GM12878 (cell line): ENCODE measurements at regions not wholly inside any gene's neighbourhood (a gene's known extent, or its start where the extent isn't known, plus 50 kb on each side); places are given as distances from the start of the nearest gene placed in this dataset.

ENCODE experiments used
- E2F8 ChIP-seq: fragments of 450-650 bp; IDR thresholded peaks from 2 replicates; pipeline ENCODE4 v1.6.1; 2018; ENCODE audit warnings: mild to moderate bottlenecking, low read depth, moderate library complexity; ENCODE audit not compliant: partially characterized antibody
- EED ChIP-seq: sonication (generic); IDR thresholded peaks from 2 replicates; pipeline ENCODE4 v1.6.1; 2016; ENCODE audit warnings: antibody characterized with exemption, low read depth
- FOXK2 ChIP-seq: fragments of 450-650 bp; IDR thresholded peaks from 2 replicates; pipeline ENCODE4 v1.6.1; 2017; ENCODE audit warnings: mild to moderate bottlenecking, moderate library complexity
- MYB ChIP-seq: fragments of 150-350 bp; IDR thresholded peaks from 2 replicates; pipeline ENCODE4 v1.6.1; 2014; ENCODE audit warnings: mild to moderate bottlenecking, low read depth, low read length, borderline replicate concordance
- NFXL1 ChIP-seq: fragments of 450-650 bp; IDR thresholded peaks from 2 replicates; pipeline ENCODE4 v1.6.1; 2017; ENCODE audit warnings: antibody characterized with exemption, mild to moderate bottlenecking, borderline replicate concordance
- NR2F1 ChIP-seq: fragments of 450-650 bp; conservative IDR thresholded peaks from 2 replicates; pipeline ENCODE4 v1.6.1; 2017; ENCODE audit warnings: mild to moderate bottlenecking
- PAX8 ChIP-seq: fragments of 450-650 bp; IDR thresholded peaks from 2 replicates; pipeline ENCODE4 v1.6.1; 2017; ENCODE audit warnings: mild to moderate bottlenecking, moderate library complexity
- POLR2AphosphoS5 ChIP-seq: IDR thresholded peaks from 2 replicates; pipeline ENCODE4 v1.6.1; 2011; ENCODE audit warnings: mild to moderate bottlenecking, low read length, inconsistent platforms
- RCOR1 ChIP-seq: conservative IDR thresholded peaks from 2 replicates; pipeline ENCODE4 v1.6.1; 2012; ENCODE audit warnings: low read depth, low read length, improper control_type of control experiment
- SP1 ChIP-seq: IDR thresholded peaks from one replicate; pipeline ENCODE4 v1.6.1; 2011; ENCODE audit warnings: low read depth, low read length
- SREBF2 ChIP-seq: IDR thresholded peaks from 2 replicates; pipeline ENCODE4 v1.6.1; 2012; ENCODE audit warnings: mild to moderate bottlenecking, low read length
- SUZ12 ChIP-seq: fragments of 200-600 bp; sonication (generic); IDR thresholded peaks from one replicate; pipeline ENCODE4 v1.6.1; 2018; ENCODE audit warnings: antibody characterized with exemption, mild to moderate bottlenecking; ENCODE audit not compliant: unreplicated experiment
- TARDBP ChIP-seq: IDR thresholded peaks from 2 replicates; pipeline ENCODE4 v1.6.1; 2016; ENCODE audit warnings: borderline replicate concordance
- ZNF622 ChIP-seq: fragments of 450-650 bp; IDR thresholded peaks from 2 replicates; pipeline ENCODE4 v1.6.1; 2017; ENCODE audit warnings: mild to moderate bottlenecking, inconsistent platforms
- ZNF687 ChIP-seq: fragments of 450-650 bp; IDR thresholded peaks from 2 replicates; pipeline ENCODE4 v1.6.1; 2017; ENCODE audit warnings: mild to moderate bottlenecking, moderate library complexity
- TF ChIP-seq, protein P1 (sequence below): IDR thresholded peaks from 2 replicates; pipeline ENCODE4 v1.6.1; 2012; ENCODE audit warnings: low read depth, low read length, improper control_type of control experiment
- TF ChIP-seq, protein P2 (sequence below): IDR thresholded peaks from 2 replicates; pipeline ENCODE4 v1.6.1; 2012; ENCODE audit warnings: low read length, inconsistent platforms
- TF ChIP-seq, protein P3 (sequence below): fragments of 450-650 bp; IDR thresholded peaks from 2 replicates; pipeline ENCODE4 v1.6.1; 2017; ENCODE audit warnings: mild to moderate bottlenecking, low read depth, inconsistent platforms; ENCODE audit not compliant: poor library complexity, severe bottlenecking

DNA sequence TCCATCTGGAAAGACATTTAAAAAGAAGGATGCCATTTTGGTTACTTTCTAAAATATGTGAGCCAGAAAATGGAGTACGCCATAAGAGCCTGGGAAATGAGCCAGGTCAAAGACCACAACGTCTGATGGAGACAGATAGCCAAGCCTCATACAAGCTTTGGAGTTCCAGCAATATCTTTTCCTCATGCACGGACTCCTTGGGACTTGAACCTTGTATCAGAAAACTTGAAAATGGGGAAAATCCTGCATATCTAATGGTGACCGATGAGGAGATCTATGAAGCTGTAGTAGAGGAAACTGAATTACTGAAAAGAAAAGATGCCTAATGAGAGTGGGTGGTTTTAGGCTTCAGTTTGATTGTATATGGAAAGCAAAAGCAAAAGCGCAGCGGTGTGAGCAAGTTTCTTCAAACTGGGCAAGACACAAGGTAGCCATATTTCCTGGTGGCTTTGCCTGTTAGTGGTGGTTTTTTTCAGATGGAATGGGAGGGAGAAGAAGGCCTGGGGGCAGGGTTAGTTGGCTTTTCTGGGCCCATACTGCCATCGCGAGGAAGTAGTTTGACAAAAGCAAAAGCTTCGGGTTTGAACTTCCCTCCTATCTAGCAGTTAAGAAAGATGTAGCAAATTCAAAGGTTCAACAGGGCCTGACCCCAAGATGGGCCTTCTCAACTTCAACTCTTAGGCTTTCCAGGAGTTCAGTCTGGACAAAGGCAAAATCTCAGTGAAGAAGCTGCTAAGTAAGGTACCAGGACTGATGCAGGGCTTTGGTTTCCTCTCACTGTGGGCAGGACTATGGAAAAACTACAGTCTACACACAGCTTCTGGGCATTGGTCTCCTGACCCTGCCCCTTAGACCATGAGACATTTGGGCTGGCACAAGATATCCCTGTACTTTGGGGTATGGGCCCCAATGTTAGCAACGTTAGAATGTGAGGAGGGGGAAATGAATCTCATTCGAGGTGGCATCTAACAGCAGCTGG is 210.0 kb upstream of the STK26 start (continued):
- TF ChIP-seq PAX8 (no peak), TARDBP (0 out of 2 replicates have a peak, but pooled peaks have one; percentile 51), SREBF2 (no peak), NFXL1 (no peak), EED (peak; percentile 90), RCOR1 (0 out of 2 replicates have a peak, but pooled peaks have one; percentile 42), E2F8 (no peak), NR2F1 (no peak), SP1 (peak; percentile 87), FOXK2 (no peak; the same call in 1 of the 2 replicates), MYB (0 out of 2 replicates have a peak, but pooled peaks have one; percentile 24), ZNF687 (peak; percentile 35; the same call in 1 of the 2 replicates), SUZ12 (no peak), ZNF622 (no peak), POLR2AphosphoS5 (0 out of 2 replicates have a peak, but pooled peaks have one; percentile 38)
- TF ChIP-seq, protein P1, sequence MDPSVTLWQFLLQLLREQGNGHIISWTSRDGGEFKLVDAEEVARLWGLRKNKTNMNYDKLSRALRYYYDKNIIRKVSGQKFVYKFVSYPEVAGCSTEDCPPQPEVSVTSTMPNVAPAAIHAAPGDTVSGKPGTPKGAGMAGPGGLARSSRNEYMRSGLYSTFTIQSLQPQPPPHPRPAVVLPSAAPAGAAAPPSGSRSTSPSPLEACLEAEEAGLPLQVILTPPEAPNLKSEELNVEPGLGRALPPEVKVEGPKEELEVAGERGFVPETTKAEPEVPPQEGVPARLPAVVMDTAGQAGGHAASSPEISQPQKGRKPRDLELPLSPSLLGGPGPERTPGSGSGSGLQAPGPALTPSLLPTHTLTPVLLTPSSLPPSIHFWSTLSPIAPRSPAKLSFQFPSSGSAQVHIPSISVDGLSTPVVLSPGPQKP, result no peak
- TF ChIP-seq, protein P2, sequence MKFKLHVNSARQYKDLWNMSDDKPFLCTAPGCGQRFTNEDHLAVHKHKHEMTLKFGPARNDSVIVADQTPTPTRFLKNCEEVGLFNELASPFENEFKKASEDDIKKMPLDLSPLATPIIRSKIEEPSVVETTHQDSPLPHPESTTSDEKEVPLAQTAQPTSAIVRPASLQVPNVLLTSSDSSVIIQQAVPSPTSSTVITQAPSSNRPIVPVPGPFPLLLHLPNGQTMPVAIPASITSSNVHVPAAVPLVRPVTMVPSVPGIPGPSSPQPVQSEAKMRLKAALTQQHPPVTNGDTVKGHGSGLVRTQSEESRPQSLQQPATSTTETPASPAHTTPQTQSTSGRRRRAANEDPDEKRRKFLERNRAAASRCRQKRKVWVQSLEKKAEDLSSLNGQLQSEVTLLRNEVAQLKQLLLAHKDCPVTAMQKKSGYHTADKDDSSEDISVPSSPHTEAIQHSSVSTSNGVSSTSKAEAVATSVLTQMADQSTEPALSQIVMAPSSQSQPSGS, result peak; percentile 88
- TF ChIP-seq, protein P3, sequence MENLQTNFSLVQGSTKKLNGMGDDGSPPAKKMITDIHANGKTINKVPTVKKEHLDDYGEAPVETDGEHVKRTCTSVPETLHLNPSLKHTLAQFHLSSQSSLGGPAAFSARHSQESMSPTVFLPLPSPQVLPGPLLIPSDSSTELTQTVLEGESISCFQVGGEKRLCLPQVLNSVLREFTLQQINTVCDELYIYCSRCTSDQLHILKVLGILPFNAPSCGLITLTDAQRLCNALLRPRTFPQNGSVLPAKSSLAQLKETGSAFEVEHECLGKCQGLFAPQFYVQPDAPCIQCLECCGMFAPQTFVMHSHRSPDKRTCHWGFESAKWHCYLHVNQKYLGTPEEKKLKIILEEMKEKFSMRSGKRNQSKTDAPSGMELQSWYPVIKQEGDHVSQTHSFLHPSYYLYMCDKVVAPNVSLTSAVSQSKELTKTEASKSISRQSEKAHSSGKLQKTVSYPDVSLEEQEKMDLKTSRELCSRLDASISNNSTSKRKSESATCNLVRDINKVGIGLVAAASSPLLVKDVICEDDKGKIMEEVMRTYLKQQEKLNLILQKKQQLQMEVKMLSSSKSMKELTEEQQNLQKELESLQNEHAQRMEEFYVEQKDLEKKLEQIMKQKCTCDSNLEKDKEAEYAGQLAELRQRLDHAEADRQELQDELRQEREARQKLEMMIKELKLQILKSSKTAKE, result peak; percentile 33
